A673 (cell line): ENCODE measurements at regions not wholly inside any gene's neighbourhood (a gene's known extent, or its start where the extent isn't known, plus 50 kb on each side); places are given as distances from the start of the nearest gene placed in this dataset.
A peak's percentile ranks its signal among the peaks of the same experiment; 100 is the strongest.

Source experiments
- BruUV-seq: library from RNA; stranded (reverse); fragments of 400-500 nt; replicated peaks from 2 replicates; lab custom pipeline; 2021; lab: Mats Ljungman, UMichigan
- CTCF ChIA-PET: fragments of 300-600 bp; sonication (Branson Sonifier 250); formaldehyde crosslinking; loops from one replicate; lab custom pipeline; 2022; ENCODE audit warnings: antibody characterized with exemption; lab: Charles Lee
- POLR2A ChIA-PET: fragments of 300-600 bp; sonication (Branson Sonifier 250); formaldehyde crosslinking; loops from one replicate; lab custom pipeline; 2022; ENCODE audit warnings: antibody characterized with exemption; ENCODE audit not compliant: low non-redundant PET; lab: Charles Lee
- DNase-seq: peaks from one replicate; pipeline ENCODE4 v3.0.0-alpha.2; 2015; ENCODE audit warnings: low spot score
- H3K27ac ChIP-seq: fragments of 200-600 bp; sonication (generic); 2 replicates; pipeline ENCODE4 v1.5.1; 2016; ENCODE audit warnings: mixed run types, low read depth, mild to moderate bottlenecking, mixed read lengths, antibody characterized with exemption, low read length; ENCODE audit not compliant: poor library complexity, severe bottlenecking
- H3K27me3 ChIP-seq: fragments of 200-600 bp; sonication (generic); replicated peaks from 2 replicates; pipeline ENCODE4 v1.6.1; 2017; ENCODE audit warnings: mixed run types, low read depth, mild to moderate bottlenecking, mixed read lengths, antibody characterized with exemption, low read length; ENCODE audit not compliant: insufficient read depth, poor library complexity
- H3K36me3 ChIP-seq: fragments of 200-600 bp; sonication (generic); 2 replicates; pipeline ENCODE4 v1.6.1; 2016; ENCODE audit warnings: mixed run types, mild to moderate bottlenecking, mixed read lengths, antibody characterized with exemption, low read length; ENCODE audit not compliant: insufficient read depth, poor library complexity, severe bottlenecking
- H3K4me1 ChIP-seq: fragments of 200-600 bp; sonication (generic); 2 replicates; pipeline ENCODE4 v1.6.1; 2017; ENCODE audit warnings: mixed run types, mild to moderate bottlenecking, mixed read lengths, antibody characterized with exemption, low read length; ENCODE audit not compliant: insufficient read depth, poor library complexity, severe bottlenecking
- H3K4me3 ChIP-seq: fragments of 200-600 bp; sonication (generic); 2 replicates; pipeline ENCODE4 v1.5.1; 2016; ENCODE audit warnings: low read depth, mixed run types, mild to moderate bottlenecking, mixed read lengths, low read length; ENCODE audit not compliant: poor library complexity, severe bottlenecking
- H3K9me3 ChIP-seq: fragments of 200-600 bp; sonication (generic); 2 replicates; pipeline ENCODE4 v1.6.1; 2016; ENCODE audit warnings: mixed run types, low read depth, mild to moderate bottlenecking, mixed read lengths, antibody characterized with exemption, low read length; ENCODE audit not compliant: poor library complexity, severe bottlenecking
- CTCF ChIP-seq: fragments of 300-800, 200-600 bp; sonication (generic); conservative IDR thresholded peaks from 2 replicates; pipeline ENCODE4 v1.5.1; 2017; ENCODE audit warnings: low read depth, mild to moderate bottlenecking, antibody characterized with exemption, low read length, moderate library complexity, mixed read lengths
- EZH2 ChIP-seq: fragments of 200-600 bp; sonication (generic); IDR thresholded peaks from 2 replicates; pipeline ENCODE4 v1.6.1; 2017; ENCODE audit warnings: borderline replicate concordance, low read depth, mild to moderate bottlenecking, mixed read lengths, antibody characterized with exemption, low read length; ENCODE audit not compliant: poor library complexity, severe bottlenecking
- intact Hi-C: fragments of 100-400 bp; cut with micrococcal nuclease; formaldehyde crosslinking; loops from one replicate; pipeline ENCODE4 v1.10.0; 2022; ENCODE audit not compliant: unreplicated experiment

- Histone ChIP-seq H3K4me3 (peak overlapping the region; percentile 61), H3K9me3 (no peaks in the 10 kb centered on the region), H3K27ac (peak overlapping the region; percentile 41), H3K27me3 (no peaks in the 10 kb centered on the region), H3K4me1 (peaks cover 14% of the 10 kb centered on the region), H3K36me3 (no peaks in the 10 kb centered on the region)
- intact Hi-C loops: loop anchor here (1.0 to 5.0 kb wide), 6 partner anchors 590 to 1335 kb away; no protein-coding TSS in a partner anchor
- ChIA-PET POLR2A (no interaction called here), CTCF (interaction anchor here (0.5 kb wide), 1 partner anchor 239 kb away, joined by 3 read pairs; no protein-coding TSS in a partner anchor)
- BruUV-seq: no TSS peak
- no peak for TF ChIP-seq EZH2
- TF ChIP-seq CTCF: no peak
- peak; percentile 42 for DNase-seq
These were observed 125.7 kb upstream of the C11orf58 start for GRCh38 chr11:16612566-16613261.

- POLR2A ChIA-PET: no interaction called here
- no peaks in the 10 kb centered on the region for H3K9me3 ChIP-seq
- TF ChIP-seq EZH2: no peak
- TF ChIP-seq CTCF: 0 out of 2 replicates have a peak, but pooled peaks have one; percentile 8
- BruUV-seq: no TSS peak
- peaks cover 14% of the 10 kb centered on the region for H3K4me1 ChIP-seq
- no peaks in the 10 kb centered on the region for H3K27me3 ChIP-seq
- DNase-seq: peak; percentile 67
- intact Hi-C loops: loop anchor here (2.0 to 5.0 kb wide), 5 partner anchors 590 to 1335 kb away; no protein-coding TSS in a partner anchor
- CTCF ChIA-PET: interaction anchor here (0.5 kb wide), 1 partner anchor 238 kb away, joined by 3 read pairs; no protein-coding TSS in a partner anchor
- no peaks in the 10 kb centered on the region for H3K36me3 ChIP-seq
- H3K4me3 ChIP-seq: peak overlapping the region; percentile 61
- H3K27ac ChIP-seq: no peak overlapping the region
These were observed 126.4 kb upstream of the C11orf58 start for GRCh38 chr11:16611926-16612565.

GRCh38 chr11:16611401-16611921, 127.0 kb upstream of the C11orf58 start:
- H3K4me1 ChIP-seq: peaks cover 14% of the 10 kb centered on the region
- ChIA-PET POLR2A (no interaction called here), CTCF (no interaction called here)
- TSS peak; percentile 52 for BruUV-seq
- intact Hi-C loops: loop anchor here (5.0 kb wide), 2 partner anchors 589 to 1334 kb away; no protein-coding TSS in a partner anchor
- H3K27me3 ChIP-seq: no peaks in the 10 kb centered on the region
- H3K36me3 ChIP-seq: no peaks in the 10 kb centered on the region
- DNase-seq: no peak
- no peaks in the 10 kb centered on the region for H3K9me3 ChIP-seq
- TF ChIP-seq EZH2: no peak
- no peak for TF ChIP-seq CTCF
- no peak overlapping the region for H3K27ac ChIP-seq
- H3K4me3 ChIP-seq: peak overlapping the region; percentile 61
